IMR-90 (cell line): ENCODE measurements at regions not wholly inside any gene's neighbourhood (a gene's known extent, or its start where the extent isn't known, plus 50 kb on each side); places are given as distances from the start of the nearest gene placed in this dataset.
A peak's percentile ranks its signal among the peaks of the same experiment; 100 is the strongest.

Experiments
- ATAC-seq: fragments of 200-7000 bp; cut with Tn5 transposase; 2 replicates; pipeline ENCODE4 v1.9.1; 2020; ENCODE audit warnings: low read depth, mild to moderate bottlenecking, moderate library complexity
- BruUV-seq: library from RNA; stranded (reverse); fragments of 400-500 nt; replicated peaks from 2 replicates; lab custom pipeline; 2021; lab: Mats Ljungman, UMichigan
- CTCF ChIA-PET: fragments of 300-600 bp; formaldehyde crosslinking; extraction: SDS; loops from one replicate; lab custom pipeline; 2021; ENCODE audit warnings: antibody characterized with exemption; lab: Yijun Ruan, JAX
- POLR2A ChIA-PET: fragments of 300-600 bp; sonication (Branson Sonifier 250); formaldehyde crosslinking; loops from one replicate; lab custom pipeline; 2022; ENCODE audit warnings: antibody characterized with exemption; ENCODE audit not compliant: unreplicated experiment; lab: Charles Lee
- DNase-seq: peaks from one replicate; pipeline ENCODE4 v3.0.0; 2013
- H2AFZ ChIP-seq: replicated peaks from 2 replicates; pipeline ENCODE3; 2013; ENCODE audit warnings: low read length, mild to moderate bottlenecking; ENCODE audit not compliant: poor library complexity
- H2AK5ac ChIP-seq: 2 replicates; pipeline ENCODE4 v1.6.1; 2013; ENCODE audit warnings: low read depth, low read length, inconsistent platforms
- H2AK9ac ChIP-seq: replicated peaks from 2 replicates; pipeline ENCODE3; 2013; ENCODE audit warnings: mild to moderate bottlenecking, low read depth, low read length, moderate library complexity; ENCODE audit not compliant: poor library complexity
- H2BK120ac ChIP-seq: 2 replicates; pipeline ENCODE4 v1.6.1; 2013; ENCODE audit warnings: low read depth, low read length, inconsistent platforms
- H2BK15ac ChIP-seq: 3 replicates; pipeline ENCODE4 v1.6.1; 2013; ENCODE audit warnings: low read depth, low read length, inconsistent platforms
- H2BK20ac ChIP-seq: 2 replicates; pipeline ENCODE4 v1.6.1; 2013; ENCODE audit warnings: low read depth, mild to moderate bottlenecking, inconsistent platforms, low read length, moderate library complexity
- H2BK5ac ChIP-seq: 2 replicates; pipeline ENCODE4 v1.6.1; 2013; ENCODE audit warnings: mild to moderate bottlenecking, low read depth, low read length, inconsistent platforms; ENCODE audit not compliant: poor library complexity, severe bottlenecking
- H3K14ac ChIP-seq: replicated peaks from 2 replicates; pipeline ENCODE4 v1.6.1; 2013; ENCODE audit warnings: low read depth, low read length, inconsistent platforms
- H3K18ac ChIP-seq: 2 replicates; pipeline ENCODE4 v1.6.1; 2013; ENCODE audit warnings: low read depth, low read length, control low read depth
- H3K23ac ChIP-seq: 2 replicates; pipeline ENCODE4 v1.6.1; 2013; ENCODE audit warnings: low read depth, low read length, inconsistent platforms
- H3K27ac ChIP-seq: 2 replicates; pipeline ENCODE4 v1.5.1; 2013; ENCODE audit warnings: mild to moderate bottlenecking, control low read depth, low read length; ENCODE audit not compliant: insufficient read depth
- H3K27me3 ChIP-seq: 2 replicates; pipeline ENCODE4 v1.6.1; 2013; ENCODE audit warnings: low read length; ENCODE audit not compliant: control insufficient read depth, insufficient read depth
- H3K36me3 ChIP-seq: 2 replicates; pipeline ENCODE4 v1.6.1; 2013; ENCODE audit warnings: low read length, mixed read lengths; ENCODE audit not compliant: control insufficient read depth, insufficient read depth
- H3K4ac ChIP-seq: 2 replicates; pipeline ENCODE4 v1.6.1; 2013; ENCODE audit warnings: low read depth, low read length, inconsistent platforms
- H3K4me1 ChIP-seq: 2 replicates; pipeline ENCODE4 v1.6.1; 2013; ENCODE audit warnings: low read length, mixed read lengths; ENCODE audit not compliant: control insufficient read depth, insufficient read depth
- H3K4me2 ChIP-seq: 2 replicates; pipeline ENCODE4 v1.6.1; 2013; ENCODE audit warnings: low read depth, mild to moderate bottlenecking, control low read depth, low read length, moderate library complexity
- H3K4me3 ChIP-seq: 2 replicates; pipeline ENCODE4 v1.5.1; 2013; ENCODE audit warnings: low read depth, mild to moderate bottlenecking, control low read depth, low read length, moderate library complexity; ENCODE audit not compliant: insufficient read depth
- H3K56ac ChIP-seq: 2 replicates; pipeline ENCODE4 v1.6.1; 2013; ENCODE audit warnings: low read length, inconsistent platforms; ENCODE audit not compliant: insufficient read depth; ENCODE audit errors: extremely low read depth
- H3K79me1 ChIP-seq, 2 experiments: 2 replicates each; pipeline ENCODE4 v1.6.1; 2013; ENCODE audit warnings: low read length in 2 of 2, inconsistent platforms in 1 of 2, low read depth in 1 of 2
- H3K9ac ChIP-seq: 2 replicates; pipeline ENCODE4 v1.6.1; 2013; ENCODE audit warnings: low read depth, low read length, control low read depth
- H3K9me1 ChIP-seq: 2 replicates; pipeline ENCODE4 v1.6.1; 2013; ENCODE audit warnings: low read length, inconsistent platforms; ENCODE audit not compliant: insufficient read depth
- H3K9me3 ChIP-seq: 2 replicates; pipeline ENCODE4 v1.6.1; 2013; ENCODE audit warnings: low read length; ENCODE audit not compliant: control insufficient read depth, insufficient read depth
- H4K20me1 ChIP-seq: 2 replicates; pipeline ENCODE4 v1.6.1; 2013; ENCODE audit warnings: low read length, inconsistent platforms; ENCODE audit not compliant: insufficient read depth
- H4K5ac ChIP-seq: 2 replicates; pipeline ENCODE4 v1.6.1; 2013; ENCODE audit warnings: mild to moderate bottlenecking, low read depth, low read length, control low read depth
- H4K8ac ChIP-seq, 2 experiments: 2 replicates each; pipeline ENCODE4 v1.6.1; 2013; ENCODE audit warnings: low read depth in 2 of 2, low read length in 2 of 2, control low read depth in 1 of 2, inconsistent platforms in 1 of 2
- H4K91ac ChIP-seq: 2 replicates; pipeline ENCODE4 v1.6.1; 2013; ENCODE audit warnings: low read depth, low read length, inconsistent platforms; ENCODE audit not compliant: insufficient read depth
- BHLHE40 ChIP-seq: fragments of 150-350 bp; IDR thresholded peaks from 2 replicates; pipeline ENCODE4 v1.6.1; 2016; ENCODE audit warnings: mild to moderate bottlenecking, low read depth, low read length
- CEBPB ChIP-seq: IDR thresholded peaks from 2 replicates; pipeline ENCODE4 v1.6.1; 2012; ENCODE audit warnings: low read depth, low read length, improper control_type of control experiment
- CHD1 ChIP-seq: IDR thresholded peaks from 2 replicates; pipeline ENCODE4 v1.6.1; 2012; ENCODE audit warnings: low read depth, low read length, improper control_type of control experiment
- FOS ChIP-seq: fragments of 150-350 bp; IDR thresholded peaks from 2 replicates; pipeline ENCODE4 v1.6.1; 2016; ENCODE audit warnings: low read depth, low read length
- MAFK ChIP-seq: IDR thresholded peaks from 2 replicates; pipeline ENCODE4 v1.6.1; 2012; ENCODE audit warnings: low read depth, low read length, improper control_type of control experiment
- MAZ ChIP-seq: IDR thresholded peaks from 2 replicates; pipeline ENCODE4 v1.6.1; 2012; ENCODE audit warnings: low read depth, mild to moderate bottlenecking, low read length, improper control_type of control experiment, moderate library complexity, borderline replicate concordance
- MXI1 ChIP-seq: IDR thresholded peaks from 2 replicates; pipeline ENCODE4 v1.6.1; 2012; ENCODE audit warnings: low read depth, mild to moderate bottlenecking, low read length, moderate library complexity, borderline replicate concordance
- NFE2L2 ChIP-seq: fragments of 150-350 bp; IDR thresholded peaks from 2 replicates; pipeline ENCODE4 v1.6.1; 2016; ENCODE audit warnings: low read depth, mild to moderate bottlenecking, low read length
- POLR2A ChIP-seq: IDR thresholded peaks from 2 replicates; pipeline ENCODE4 v1.6.1; 2012; ENCODE audit warnings: mild to moderate bottlenecking, low read depth, low read length
- RAD21 ChIP-seq: IDR thresholded peaks from 2 replicates; pipeline ENCODE4 v1.6.1; 2012; ENCODE audit warnings: low read length, improper control_type of control experiment
- RCOR1 ChIP-seq: IDR thresholded peaks from 2 replicates; pipeline ENCODE4 v1.6.1; 2012; ENCODE audit warnings: mild to moderate bottlenecking, low read length, improper control_type of control experiment; ENCODE audit not compliant: insufficient replicate concordance
- RFX5 ChIP-seq: IDR thresholded peaks from 2 replicates; pipeline ENCODE4 v1.8.0; 2012; ENCODE audit warnings: low read depth, mild to moderate bottlenecking, low read length, moderate library complexity
- SMC3 ChIP-seq: fragments of 150-350 bp; IDR thresholded peaks from 2 replicates; pipeline ENCODE4 v1.6.1; 2016; ENCODE audit warnings: low read depth, mild to moderate bottlenecking, antibody characterized with exemption, low read length, moderate library complexity
- WGBS, 2 experiments: methylation state at CpG; one replicate each; pipeline versions ENCODE4 v1.1.5 to v1.1.7; 2013; ENCODE audit warnings: missing lambda C conversion rate in 2 of 2; ENCODE audit not compliant: insufficient read length in 1 of 2; ENCODE audit errors: extremely low coverage in 2 of 2; 5-methylcytosine and 5-hydroxymethylcytosine counted together
- dilution Hi-C: fragments of 300-500 bp; cut with HindIII; formaldehyde crosslinking; loops from one replicate; pipeline ENCODE4 v1.14.3; 2018; ENCODE audit warnings: low sequenced_read_pairs; ENCODE audit not compliant: unreplicated experiment
- in situ Hi-C: fragments of 300-500 bp; cut with MboI; formaldehyde crosslinking; loops from 3 replicates; pipeline ENCODE4 v1.14.3; 2019; ENCODE audit warnings: low sequenced_read_pairs, inconsistent platforms, mixed read lengths
- intact Hi-C: fragments of 100-400 bp; cut with micrococcal nuclease; formaldehyde crosslinking; loops from 2 replicates; pipeline ENCODE4 v1.10.0; 2022
- TF ChIP-seq, protein P1 (sequence below): fragments of 150-350 bp; IDR thresholded peaks from 2 replicates; pipeline ENCODE4 v1.6.1; 2017; ENCODE audit warnings: mild to moderate bottlenecking, antibody characterized with exemption, low read length, low read depth
- TF ChIP-seq, protein P2 (sequence below): conservative IDR thresholded peaks from 2 replicates; pipeline ENCODE4 v1.5.1; 2012; ENCODE audit warnings: mild to moderate bottlenecking, low read depth, low read length, improper control_type of control experiment

GRCh38 chr1:101290922-101291561, 54.2 kb downstream of the S1PR1 start:
- Histone ChIP-seq H3K14ac (peak overlapping the region; percentile 8; the same call in 1 of the 2 replicates), H3K27ac (peak overlapping the region; percentile 32; the same call in 1 of the 2 replicates), H3K18ac (no peak overlapping the region; the same call in 1 of the 2 replicates), H4K5ac (no peak overlapping the region; the same call in 1 of the 2 replicates), H4K8ac (peak overlapping the region in 1 of 2 experiments; percentile 34; a peak in 1 of 4 replicates), H3K4ac (peak overlapping the region; percentile 4; the same call in 1 of the 2 replicates), H4K20me1 (no peaks in the 10 kb centered on the region), H3K56ac (no peak overlapping the region), H2BK5ac (no peak overlapping the region), H3K79me1 (no peaks in the 10 kb centered on the region), H3K4me2 (no peak overlapping the region; the same call in 1 of the 2 replicates), H2BK20ac (peak overlapping the region; percentile 72), H2AFZ (no peak overlapping the region), H3K23ac (no peak overlapping the region), H3K9me3 (no peaks in the 10 kb centered on the region), H3K9me1 (peaks cover 2% of the 10 kb centered on the region; the same call in 1 of the 2 replicates), H3K4me3 (no peak overlapping the region), H3K27me3 (peaks cover 2% of the 10 kb centered on the region; the same call in 1 of the 2 replicates), H2BK15ac (no peak overlapping the region), H2AK5ac (no peak overlapping the region), H3K4me1 (peaks cover 2% of the 10 kb centered on the region; the same call in 1 of the 2 replicates), H3K9ac (no peak overlapping the region), H4K91ac (0 out of 2 replicates have a peak overlapping the region, but pooled peaks have one; percentile 1), H2BK120ac (peak overlapping the region; percentile 38), H3K36me3 (no peaks in the 10 kb centered on the region), H2AK9ac (no peak overlapping the region)
- ATAC-seq (no peak; the same call in 1 of the 2 replicates), DNase-seq (no peak)
- POLR2A ChIA-PET = no interaction called here
- no CpG with 5 or more reads among the region's 3 CpGs for WGBS, 2 experiments
- intact Hi-C loops = no loop called here
- no TSS peak for BruUV-seq
- CTCF ChIA-PET = interaction anchor here (0.5 to 2.0 kb wide), 2 partner anchors 18 to 1505 kb away, joined by 3 to 6 read pairs; no protein-coding TSS in a partner anchor
- in situ Hi-C loops = no loop called here
- TF ChIP-seq MXI1 = no peak
- TF ChIP-seq RCOR1 = no peak
- TF ChIP-seq RAD21 = no peak
- TF ChIP-seq NFE2L2 = no peak
- TF ChIP-seq RFX5 = no peak
- TF ChIP-seq, protein P1, sequence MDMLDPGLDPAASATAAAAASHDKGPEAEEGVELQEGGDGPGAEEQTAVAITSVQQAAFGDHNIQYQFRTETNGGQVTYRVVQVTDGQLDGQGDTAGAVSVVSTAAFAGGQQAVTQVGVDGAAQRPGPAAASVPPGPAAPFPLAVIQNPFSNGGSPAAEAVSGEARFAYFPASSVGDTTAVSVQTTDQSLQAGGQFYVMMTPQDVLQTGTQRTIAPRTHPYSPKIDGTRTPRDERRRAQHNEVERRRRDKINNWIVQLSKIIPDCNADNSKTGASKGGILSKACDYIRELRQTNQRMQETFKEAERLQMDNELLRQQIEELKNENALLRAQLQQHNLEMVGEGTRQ = no peak
- TF ChIP-seq SMC3 = no peak
- no peak for TF ChIP-seq CEBPB
- no peak for TF ChIP-seq MAZ
- no peak for TF ChIP-seq MAFK
- TF ChIP-seq BHLHE40 = no peak
- TF ChIP-seq FOS = no peak
- TF ChIP-seq POLR2A = no peak
- no peak for TF ChIP-seq CHD1
- TF ChIP-seq, protein P2, sequence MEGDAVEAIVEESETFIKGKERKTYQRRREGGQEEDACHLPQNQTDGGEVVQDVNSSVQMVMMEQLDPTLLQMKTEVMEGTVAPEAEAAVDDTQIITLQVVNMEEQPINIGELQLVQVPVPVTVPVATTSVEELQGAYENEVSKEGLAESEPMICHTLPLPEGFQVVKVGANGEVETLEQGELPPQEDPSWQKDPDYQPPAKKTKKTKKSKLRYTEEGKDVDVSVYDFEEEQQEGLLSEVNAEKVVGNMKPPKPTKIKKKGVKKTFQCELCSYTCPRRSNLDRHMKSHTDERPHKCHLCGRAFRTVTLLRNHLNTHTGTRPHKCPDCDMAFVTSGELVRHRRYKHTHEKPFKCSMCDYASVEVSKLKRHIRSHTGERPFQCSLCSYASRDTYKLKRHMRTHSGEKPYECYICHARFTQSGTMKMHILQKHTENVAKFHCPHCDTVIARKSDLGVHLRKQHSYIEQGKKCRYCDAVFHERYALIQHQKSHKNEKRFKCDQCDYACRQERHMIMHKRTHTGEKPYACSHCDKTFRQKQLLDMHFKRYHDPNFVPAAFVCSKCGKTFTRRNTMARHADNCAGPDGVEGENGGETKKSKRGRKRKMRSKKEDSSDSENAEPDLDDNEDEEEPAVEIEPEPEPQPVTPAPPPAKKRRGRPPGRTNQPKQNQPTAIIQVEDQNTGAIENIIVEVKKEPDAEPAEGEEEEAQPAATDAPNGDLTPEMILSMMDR = no peak
- dilution Hi-C loops = no loop called here
